Ishikawa (cell line): ENCODE measurements at regions not wholly inside any gene's neighbourhood (a gene's known extent, or its start where the extent isn't known, plus 50 kb on each side); places are given as distances from the start of the nearest gene placed in this dataset.

Experiments used
- CEBPB ChIP-seq: IDR thresholded peaks from 2 replicates; pipeline ENCODE4 v1.6.1; 2012
- CREB1 ChIP-seq: IDR thresholded peaks from 2 replicates; pipeline ENCODE4 v1.6.1; 2012; ENCODE audit warnings: low read depth
- EGR1 ChIP-seq: IDR thresholded peaks from 2 replicates; pipeline ENCODE4 v1.6.1; 2012
- EP300 ChIP-seq: IDR thresholded peaks from 2 replicates; pipeline ENCODE4 v1.6.1; 2012; ENCODE audit warnings: borderline replicate concordance
- FOXM1 ChIP-seq: IDR thresholded peaks from 2 replicates; pipeline ENCODE4 v1.6.1; 2012; ENCODE audit warnings: low read depth, borderline replicate concordance
- MAX ChIP-seq: IDR thresholded peaks from 2 replicates; pipeline ENCODE4 v1.6.1; 2012
- NFIC ChIP-seq: IDR thresholded peaks from 2 replicates; pipeline ENCODE4 v1.6.1; 2012
- RAD21 ChIP-seq: IDR thresholded peaks from 2 replicates; pipeline ENCODE4 v1.6.1; 2012; ENCODE audit warnings: low read depth
- REST ChIP-seq: IDR thresholded peaks from 2 replicates; pipeline ENCODE4 v1.6.1; 2012; ENCODE audit warnings: low read depth, mild to moderate bottlenecking
- TAF1 ChIP-seq: IDR thresholded peaks from 2 replicates; pipeline ENCODE4 v1.6.1; 2012; ENCODE audit warnings: low read depth, mild to moderate bottlenecking
- TCF12 ChIP-seq: IDR thresholded peaks from 2 replicates; pipeline ENCODE4 v1.6.1; 2012; ENCODE audit warnings: low read depth
- TEAD4 ChIP-seq: IDR thresholded peaks from 2 replicates; pipeline ENCODE4 v1.6.1; 2012
- USF1 ChIP-seq: IDR thresholded peaks from 2 replicates; pipeline ENCODE4 v1.6.1; 2012
- YY1 ChIP-seq: IDR thresholded peaks from 2 replicates; pipeline ENCODE4 v1.6.1; 2012; ENCODE audit warnings: low read depth
- ZBTB7A ChIP-seq: IDR thresholded peaks from 2 replicates; pipeline ENCODE4 v1.6.1; 2012; ENCODE audit warnings: low read depth

- no peak for TF ChIP-seq TAF1
These were observed 401.4 kb upstream of the KLF4 start for GRCh38 chr9:107890921-107891465.

GRCh38 chr9:107888773-107889227 is 399.2 kb upstream of the KLF4 start:
- no peak for TF ChIP-seq CREB1
- no peak for TF ChIP-seq RAD21
- TF ChIP-seq REST = no peak
- no peak for TF ChIP-seq NFIC
- no peak for TF ChIP-seq USF1
- TF ChIP-seq EP300 = no peak
- no peak for TF ChIP-seq MAX
- TF ChIP-seq YY1 = no peak
- no peak for TF ChIP-seq EGR1
- no peak for TF ChIP-seq TCF12
- TF ChIP-seq FOXM1 = no peak
- no peak for TF ChIP-seq TAF1
- no peak for TF ChIP-seq CEBPB
- TF ChIP-seq TEAD4 = no peak
- TF ChIP-seq ZBTB7A = no peak

- TF ChIP-seq TEAD4 = no peak
- no peak for TF ChIP-seq CEBPB
These were observed 397.3 kb upstream of the KLF4 start for GRCh38 chr9:107886826-107887225.

- TF ChIP-seq ZBTB7A = no peak
- TF ChIP-seq EP300 = no peak
- TF ChIP-seq NFIC = no peak
- no peak for TF ChIP-seq EGR1
- no peak for TF ChIP-seq CEBPB
- TF ChIP-seq TEAD4 = no peak
- no peak for TF ChIP-seq REST
- TF ChIP-seq RAD21 = no peak
- TF ChIP-seq CREB1 = no peak
- TF ChIP-seq MAX = no peak
- TF ChIP-seq USF1 = no peak
- TF ChIP-seq TCF12 = no peak
- TF ChIP-seq YY1 = no peak
- no peak for TF ChIP-seq FOXM1
- no peak for TF ChIP-seq TAF1
These were observed 394.0 kb upstream of the KLF4 start for GRCh38 chr9:107883496-107884124.

- TF ChIP-seq MAX (no peak), TEAD4 (no peak), YY1 (no peak), TAF1 (no peak), EGR1 (no peak), EP300 (no peak), FOXM1 (no peak), CEBPB (no peak), CREB1 (no peak), RAD21 (no peak), REST (no peak), NFIC (no peak), TCF12 (no peak), USF1 (no peak), ZBTB7A (no peak)
These were observed 392.2 kb upstream of the KLF4 start for GRCh38 chr9:107881626-107882300.
